ENCODE measurements at regions not wholly inside any gene's neighbourhood (a gene's known extent, or its start where the extent isn't known, plus 50 kb on each side); places are given as distances from the start of the nearest gene placed in this dataset.

DNA sequence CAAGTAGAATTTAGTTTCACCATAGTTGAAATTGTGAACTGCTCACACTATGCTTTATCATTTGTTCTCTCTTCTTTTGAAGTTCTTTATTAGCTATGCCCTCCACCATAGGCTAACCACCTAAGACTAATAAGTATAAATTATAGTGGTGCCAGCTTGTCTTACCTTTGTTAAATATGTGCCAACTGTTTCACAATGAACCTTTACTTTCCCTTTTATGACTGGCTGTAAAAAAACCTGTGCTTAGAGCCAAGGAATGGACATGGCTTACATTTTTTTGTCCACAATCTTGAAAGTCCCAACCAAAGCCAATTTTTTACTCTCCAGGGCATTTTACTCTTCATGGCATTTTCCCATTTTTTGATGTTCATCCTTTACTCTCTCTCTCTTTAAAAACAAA lies 123.5 kb upstream of the LEF1 start:
- ATAC-seq (ENCODE audit: low read depth) (no peak), DNase-seq (no peak)
- Histone ChIP-seq H3K79me2 (ENCODE audit: control insufficient read depth, insufficient read depth, low read length) (no peaks in the 10 kb centered on the region), H3K9me3 (ENCODE audit: control extremely low read depth in 1 of 3, control insufficient read depth in 2 of 3, insufficient read depth in 1 of 3, low read length in 2 of 3) (no peaks in the 10 kb centered on the region), H3K36me3 (replicated peaks in 1 of 2; ENCODE audit: control extremely low read depth in 1 of 2, control insufficient read depth in 1 of 2, extremely low read depth in 1 of 2, insufficient read depth in 2 of 2, low read length in 1 of 2) (no peaks in the 10 kb centered on the region), H3K9ac (ENCODE audit: low read length) (no peak overlapping the region), H3K4me3 (ENCODE audit: control extremely low read depth in 1 of 5, extremely low read depth in 1 of 5, insufficient read depth in 1 of 5, low read depth in 2 of 5, low read length in 4 of 5) (no peak overlapping the region), H3K4me2 (replicated peaks; ENCODE audit: low read depth, low read length, poor library complexity, severe bottlenecking) (no peak overlapping the region), H3K27me3 (replicated peaks in 1 of 4; ENCODE audit: control extremely low read depth in 1 of 4, control insufficient read depth in 3 of 4, insufficient read depth in 4 of 4, low read length in 3 of 4) (no peaks in the 10 kb centered on the region), H2AFZ (ENCODE audit: insufficient read depth, low read depth, low read length, poor library complexity, severe bottlenecking) (no peak overlapping the region), H3K27ac (ENCODE audit: low read length in 2 of 2) (no peak overlapping the region), H4K20me1 (ENCODE audit: control insufficient read depth, insufficient read depth, low read length, poor library complexity, severe bottlenecking) (no peaks in the 10 kb centered on the region), H3K4me1 (ENCODE audit: control insufficient read depth in 2 of 2, insufficient read depth in 2 of 2, low read length in 2 of 2) (no peaks in the 10 kb centered on the region)
- Mint-ChIP-seq H3K27ac (no peak overlapping the region), H3K27me3 (no peaks in the 10 kb centered on the region), H3K9me3 (ENCODE audit: insufficient read depth) (no peaks in the 10 kb centered on the region), H3K4me1 (no peaks in the 10 kb centered on the region), H3K4me3 (no peak overlapping the region)
- ChIA-PET CTCF (no interaction called here), POLR2A (no interaction called here)
- no peak for TF ChIP-seq EZH2 (IDR thresholded peaks at IDR 0.05; ENCODE audit: borderline replicate concordance, insufficient read depth, low read depth, low read length, poor library complexity, severe bottlenecking)
- TF ChIP-seq, protein P1, sequence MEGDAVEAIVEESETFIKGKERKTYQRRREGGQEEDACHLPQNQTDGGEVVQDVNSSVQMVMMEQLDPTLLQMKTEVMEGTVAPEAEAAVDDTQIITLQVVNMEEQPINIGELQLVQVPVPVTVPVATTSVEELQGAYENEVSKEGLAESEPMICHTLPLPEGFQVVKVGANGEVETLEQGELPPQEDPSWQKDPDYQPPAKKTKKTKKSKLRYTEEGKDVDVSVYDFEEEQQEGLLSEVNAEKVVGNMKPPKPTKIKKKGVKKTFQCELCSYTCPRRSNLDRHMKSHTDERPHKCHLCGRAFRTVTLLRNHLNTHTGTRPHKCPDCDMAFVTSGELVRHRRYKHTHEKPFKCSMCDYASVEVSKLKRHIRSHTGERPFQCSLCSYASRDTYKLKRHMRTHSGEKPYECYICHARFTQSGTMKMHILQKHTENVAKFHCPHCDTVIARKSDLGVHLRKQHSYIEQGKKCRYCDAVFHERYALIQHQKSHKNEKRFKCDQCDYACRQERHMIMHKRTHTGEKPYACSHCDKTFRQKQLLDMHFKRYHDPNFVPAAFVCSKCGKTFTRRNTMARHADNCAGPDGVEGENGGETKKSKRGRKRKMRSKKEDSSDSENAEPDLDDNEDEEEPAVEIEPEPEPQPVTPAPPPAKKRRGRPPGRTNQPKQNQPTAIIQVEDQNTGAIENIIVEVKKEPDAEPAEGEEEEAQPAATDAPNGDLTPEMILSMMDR (IDR thresholded peaks at IDR 0.05): no peak
- intact Hi-C loops (cut with micrococcal nuclease): no loop called here

DNA sequence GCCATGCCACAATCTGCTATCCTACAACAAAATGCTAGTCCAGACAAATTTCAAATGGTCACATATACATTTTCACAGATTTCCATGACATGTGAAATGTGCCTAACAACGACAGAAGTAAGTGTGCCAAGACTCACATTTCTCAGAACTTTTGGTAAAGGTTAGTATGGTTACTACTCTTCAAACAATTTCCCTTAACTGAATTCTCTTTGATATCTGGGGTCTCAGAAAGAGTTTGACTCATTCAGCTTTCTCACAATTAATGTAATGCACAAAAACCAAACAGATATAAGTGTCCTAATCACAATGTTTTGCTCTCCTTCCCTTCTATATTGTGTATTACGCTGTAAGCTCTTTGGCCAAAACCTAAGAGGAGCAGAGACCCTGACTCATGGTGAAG lies 122.4 kb upstream of the LEF1 start:
- Histone ChIP-seq H4K20me1 (ENCODE audit: control insufficient read depth, insufficient read depth, low read length, poor library complexity, severe bottlenecking) (no peaks in the 10 kb centered on the region), H3K27me3 (replicated peaks in 1 of 4; ENCODE audit: control extremely low read depth in 1 of 4, control insufficient read depth in 3 of 4, insufficient read depth in 4 of 4, low read length in 3 of 4) (no peaks in the 10 kb centered on the region), H2AFZ (ENCODE audit: insufficient read depth, low read depth, low read length, poor library complexity, severe bottlenecking) (no peak overlapping the region), H3K9ac (ENCODE audit: low read length) (no peak overlapping the region), H3K4me3 (ENCODE audit: control extremely low read depth in 1 of 5, extremely low read depth in 1 of 5, insufficient read depth in 1 of 5, low read depth in 2 of 5, low read length in 4 of 5) (no peak overlapping the region), H3K36me3 (replicated peaks in 1 of 2; ENCODE audit: control extremely low read depth in 1 of 2, control insufficient read depth in 1 of 2, extremely low read depth in 1 of 2, insufficient read depth in 2 of 2, low read length in 1 of 2) (no peaks in the 10 kb centered on the region), H3K9me3 (ENCODE audit: control extremely low read depth in 1 of 3, control insufficient read depth in 2 of 3, insufficient read depth in 1 of 3, low read length in 2 of 3) (no peaks in the 10 kb centered on the region), H3K27ac (ENCODE audit: low read length in 2 of 2) (no peak overlapping the region), H3K79me2 (ENCODE audit: control insufficient read depth, insufficient read depth, low read length) (no peaks in the 10 kb centered on the region), H3K4me2 (replicated peaks; ENCODE audit: low read depth, low read length, poor library complexity, severe bottlenecking) (no peak overlapping the region), H3K4me1 (ENCODE audit: control insufficient read depth in 2 of 2, insufficient read depth in 2 of 2, low read length in 2 of 2) (no peaks in the 10 kb centered on the region)
- ChIA-PET POLR2A (no interaction called here), CTCF (no interaction called here)
- ATAC-seq (ENCODE audit: low read depth): no peak
- TF ChIP-seq, protein P1 (IDR thresholded peaks at IDR 0.05): no peak
- no peak for TF ChIP-seq EZH2 (IDR thresholded peaks at IDR 0.05; ENCODE audit: borderline replicate concordance, insufficient read depth, low read depth, low read length, poor library complexity, severe bottlenecking)
- no peaks in the 10 kb centered on the region for H3K9me3 Mint-ChIP-seq (ENCODE audit: insufficient read depth)
- no peaks in the 10 kb centered on the region for H3K4me1 Mint-ChIP-seq
- H3K27ac Mint-ChIP-seq: no peak overlapping the region
- intact Hi-C loops (cut with micrococcal nuclease): no loop called here
- WGBS (ENCODE audit: insufficient coverage): 100% methylated on average over 1 of the region's 2 CpGs
- no peaks in the 10 kb centered on the region for H3K27me3 Mint-ChIP-seq
- DNase-seq: no peak
- no peak overlapping the region for H3K4me3 Mint-ChIP-seq

Measured in B cell (primary cell).